GM18858 (cell line): ENCODE measurements at regions not wholly inside any gene's neighbourhood (a gene's known extent, or its start where the extent isn't known, plus 50 kb on each side); places are given as distances from the start of the nearest gene placed in this dataset.
"Not testable (repeated sequence)": the region's sequence is repeated elsewhere in the genome, so short reads cannot be mapped to it uniquely, and the experiment has no call there.

Experiments used
- ATAC-seq: cut with Tn5 transposase; IDR thresholded peaks from one replicate; pipeline ENCODE4 v1.9.1; 2021; ENCODE audit not compliant: unreplicated experiment

DNA sequence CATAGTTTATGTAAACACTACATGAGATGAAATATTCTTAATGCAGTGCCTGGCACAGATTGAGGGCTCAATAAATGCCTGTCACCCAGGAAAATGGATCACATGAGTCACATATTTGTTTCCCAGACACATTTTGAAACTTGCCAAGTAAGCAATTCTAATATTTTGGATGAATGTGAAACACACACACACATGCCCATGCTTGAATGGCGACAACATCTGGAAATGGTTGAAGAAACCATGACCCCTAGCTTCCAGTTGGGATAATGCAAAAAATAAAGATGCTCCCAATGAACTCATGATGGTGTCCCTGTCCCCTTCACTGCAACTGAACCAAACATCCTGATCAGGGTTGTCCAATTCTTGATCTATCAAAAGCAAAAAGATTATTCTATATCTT is 797.3 kb downstream of the XPNPEP1 start:
- no peak for ATAC-seq

DNA sequence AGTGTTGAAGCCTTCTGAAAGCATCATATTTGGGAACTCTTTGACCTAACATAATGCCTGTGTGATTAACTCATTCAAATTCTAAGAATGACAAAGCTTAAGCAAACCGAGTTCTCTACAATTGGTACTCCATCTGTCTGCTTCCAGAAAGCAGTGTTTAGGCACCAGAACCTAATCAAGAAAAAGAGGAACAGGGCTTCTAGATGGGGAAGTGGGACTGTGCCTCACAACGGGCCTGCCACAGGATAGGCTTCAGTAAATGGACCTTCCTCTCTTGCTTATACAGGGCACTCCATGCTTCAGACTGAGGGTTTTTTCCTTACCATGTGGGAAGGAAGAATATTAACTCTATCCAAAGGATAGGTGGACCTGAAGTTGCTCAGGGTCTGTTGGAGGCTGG is 808.1 kb downstream of the XPNPEP1 start:
- ATAC-seq = no peak

DNA sequence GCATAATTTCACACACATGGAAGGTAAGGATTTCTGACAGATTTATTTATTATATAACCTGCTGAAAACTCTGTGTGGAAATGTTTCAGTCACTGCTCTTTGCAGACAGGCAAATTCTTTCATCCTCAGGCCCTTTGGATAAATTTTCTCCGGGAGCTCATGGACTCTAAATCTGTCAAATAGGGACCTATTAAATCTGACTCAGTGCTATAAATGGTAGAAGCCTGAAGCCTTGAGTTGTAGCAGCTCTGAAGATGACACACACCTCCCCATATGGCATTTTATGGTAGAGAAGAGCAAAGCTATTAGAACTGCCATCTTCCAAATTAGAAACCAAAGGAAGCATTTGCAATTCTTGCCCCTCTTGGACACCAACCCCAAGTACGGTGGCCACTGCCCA is 808.7 kb downstream of the XPNPEP1 start:
- no peak for ATAC-seq

DNA sequence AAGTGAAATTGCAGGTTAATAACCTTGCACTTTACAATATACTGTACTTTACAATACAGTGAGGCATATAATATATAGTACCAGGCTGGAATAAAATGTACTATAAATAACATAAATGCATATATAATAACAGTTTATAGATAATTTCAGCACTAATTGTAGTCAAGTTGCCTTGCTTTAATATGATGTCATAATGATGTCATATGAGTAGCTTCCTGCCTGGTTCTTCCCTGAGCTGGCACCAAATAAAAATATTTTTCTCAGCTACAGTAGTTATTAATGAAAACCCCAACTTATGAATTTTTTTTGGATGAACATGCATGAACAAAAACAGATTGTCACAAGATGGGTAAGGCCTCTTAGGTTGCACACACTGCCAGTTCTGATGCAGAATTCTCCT is 816.7 kb downstream of the XPNPEP1 start:
- ATAC-seq = no peak

DNA sequence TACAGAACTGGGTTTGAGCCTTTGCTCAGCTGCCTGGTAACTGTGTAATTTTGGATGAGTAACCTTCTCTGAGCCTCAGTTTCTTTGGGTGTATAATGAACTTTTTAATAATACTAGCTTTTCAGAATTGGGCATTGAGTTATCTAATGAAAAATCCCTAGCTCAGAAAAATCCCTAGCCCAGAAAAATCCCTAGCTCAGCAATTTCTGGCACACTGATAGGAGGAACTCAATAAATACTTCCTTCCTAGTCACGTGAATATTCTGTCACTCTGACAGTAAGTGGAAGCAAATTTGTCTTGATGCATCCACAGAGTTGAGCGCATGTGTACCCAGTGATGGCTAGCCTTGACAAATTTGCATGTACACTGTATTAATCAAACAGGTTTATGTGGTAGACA is 817.6 kb downstream of the XPNPEP1 start:
- no peak for ATAC-seq

DNA sequence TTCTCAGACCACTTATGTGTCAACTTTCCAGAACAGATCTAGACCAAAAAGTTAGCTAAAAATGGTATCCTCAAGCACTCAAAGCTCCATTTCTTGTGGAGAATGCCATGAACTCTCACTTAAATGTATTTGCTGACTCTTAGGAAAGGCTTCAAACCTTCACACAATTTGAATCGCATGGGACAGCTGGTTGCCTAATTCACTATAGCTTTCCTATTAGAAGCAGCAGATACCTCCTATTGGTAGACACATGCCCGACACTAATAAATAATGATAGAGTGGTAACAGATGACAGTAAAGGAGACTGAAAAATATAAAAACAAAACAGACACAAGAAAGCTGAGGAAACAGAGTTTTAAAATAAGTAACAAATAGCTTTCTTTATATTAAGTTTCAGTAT is 818.5 kb downstream of the XPNPEP1 start:
- no peak for ATAC-seq

DNA sequence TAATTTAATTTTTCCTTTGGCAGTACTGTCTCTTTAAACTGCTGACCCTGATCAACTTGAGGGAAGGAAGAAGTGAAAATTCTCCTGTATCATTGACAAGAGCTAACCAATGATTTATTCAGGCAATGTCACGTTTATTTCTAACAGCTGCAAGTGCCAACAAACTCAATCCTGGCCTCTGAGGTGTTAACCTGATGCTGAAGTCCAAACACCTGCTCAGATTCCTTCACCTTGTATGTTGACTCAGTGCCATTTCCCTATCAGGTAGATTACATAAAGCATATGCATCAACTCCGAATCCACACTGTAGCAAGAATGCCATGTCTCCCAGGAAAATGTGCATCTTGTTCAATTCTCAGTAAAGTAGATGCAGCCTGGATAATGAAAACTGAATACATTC is 820.0 kb downstream of the XPNPEP1 start:
- ATAC-seq = no peak

DNA sequence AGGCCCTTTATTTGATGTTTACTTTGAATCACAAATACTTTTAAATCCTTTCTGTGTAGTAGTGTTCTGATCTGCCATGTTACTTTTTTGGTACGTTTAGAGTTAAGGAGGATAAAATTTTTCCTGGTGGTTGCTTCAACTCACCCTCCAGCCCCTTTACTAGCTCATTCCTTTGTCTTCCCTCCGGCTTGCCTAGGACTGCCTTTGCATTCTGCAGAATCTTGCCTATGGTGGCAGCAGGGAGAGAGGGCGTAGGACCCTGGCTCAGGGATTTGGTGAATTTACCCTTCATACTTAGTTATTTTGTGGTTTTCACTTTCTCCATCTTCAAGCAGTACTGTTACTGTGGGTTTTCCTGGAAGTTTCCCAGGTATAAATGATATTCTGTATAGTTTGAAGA is 833.5 kb downstream of the XPNPEP1 start:
- ATAC-seq = no peak

DNA sequence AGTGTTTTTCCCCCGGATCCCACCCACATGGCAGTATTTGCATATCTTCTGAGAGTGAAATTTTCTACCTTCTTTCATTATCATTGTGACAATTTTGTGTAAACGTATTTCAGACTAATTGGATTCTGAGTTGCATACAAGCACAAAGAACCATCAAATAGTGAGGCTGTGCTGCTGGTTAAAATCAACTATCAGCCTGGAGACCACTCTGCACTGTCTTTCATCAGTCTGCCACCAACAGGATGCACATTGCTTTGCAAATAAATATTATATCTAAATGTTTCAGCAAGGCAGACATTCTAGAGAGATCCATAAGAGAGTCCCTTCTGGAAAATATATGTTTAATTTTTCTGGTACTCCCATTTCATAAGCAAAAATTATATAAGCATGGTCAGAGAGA is 851.8 kb downstream of the XPNPEP1 start:
- no peak for ATAC-seq

DNA sequence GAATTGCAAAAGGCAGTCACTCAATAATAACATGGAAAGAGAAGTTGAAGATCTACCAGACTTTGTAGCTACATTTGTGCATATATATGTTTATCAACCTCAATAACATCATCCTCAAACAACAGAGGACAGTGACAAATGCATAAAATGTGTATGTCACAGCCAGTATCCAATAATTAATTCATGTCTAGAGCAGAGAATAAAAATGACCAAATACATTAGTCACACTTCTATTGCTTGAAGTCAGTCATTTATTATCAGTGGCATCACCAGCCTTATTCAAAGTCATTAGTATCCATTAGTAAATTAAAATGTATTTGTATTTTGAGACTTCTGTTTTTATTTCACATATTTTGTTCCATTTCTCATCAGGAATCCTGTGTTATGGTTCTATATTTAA is 852.8 kb downstream of the XPNPEP1 start:
- no peak for ATAC-seq

DNA sequence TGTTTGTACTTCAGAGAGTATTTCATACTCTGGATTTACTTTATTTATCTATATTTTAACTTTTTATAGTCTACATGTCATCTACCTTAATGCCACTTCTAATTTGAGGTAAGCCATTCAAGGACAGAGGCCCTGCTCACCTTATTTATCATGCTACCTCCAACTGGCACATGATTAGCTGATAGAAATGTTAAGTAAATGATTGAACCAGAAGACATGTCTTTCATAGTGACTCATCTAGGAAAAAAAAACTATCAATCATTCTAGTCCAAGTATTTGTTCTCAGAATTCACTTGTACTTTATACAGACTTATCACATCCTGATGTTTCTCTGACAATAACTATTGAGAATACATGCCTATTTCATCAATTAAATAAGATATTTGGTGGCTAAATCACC is 856.3 kb downstream of the XPNPEP1 start:
- ATAC-seq = no peak

DNA sequence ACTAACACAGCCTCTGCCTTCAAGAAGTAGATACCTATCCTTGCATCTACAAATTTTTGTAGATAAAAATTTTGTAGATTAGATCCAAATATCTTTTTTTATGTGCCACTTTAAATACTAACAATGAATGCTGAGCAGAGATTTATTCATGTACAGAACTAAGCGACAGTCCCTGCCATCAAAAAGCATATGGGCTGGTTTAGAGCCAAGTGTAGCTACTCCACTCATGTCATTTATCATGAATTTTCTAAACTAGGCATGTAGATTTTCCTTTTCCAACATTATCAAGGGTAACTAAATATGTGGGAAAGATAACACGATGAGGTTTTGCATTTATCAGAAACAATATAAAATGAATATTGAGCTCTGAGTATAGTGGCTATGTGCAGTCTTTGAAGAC is 857.5 kb downstream of the XPNPEP1 start:
- ATAC-seq = no peak

DNA sequence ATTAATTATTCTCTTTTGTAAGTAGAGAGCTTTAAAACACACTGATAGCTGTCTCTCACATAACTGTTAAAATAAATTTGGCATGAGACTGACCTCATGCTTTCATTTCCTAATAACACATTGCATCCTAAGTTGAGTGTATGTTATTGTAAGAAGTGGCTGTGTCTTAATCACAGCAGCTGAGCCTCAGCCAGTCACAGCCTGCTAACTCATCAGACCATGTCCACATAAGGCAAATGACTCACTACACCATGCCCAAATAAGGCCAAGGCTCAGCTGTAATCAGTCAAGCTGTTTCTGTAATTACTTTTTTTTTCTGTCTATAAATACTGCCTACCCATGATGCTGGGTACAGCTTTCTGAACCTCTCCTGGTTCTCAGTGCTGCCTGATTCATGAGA is 860.9 kb downstream of the XPNPEP1 start:
- peak; percentile 67 for ATAC-seq

DNA sequence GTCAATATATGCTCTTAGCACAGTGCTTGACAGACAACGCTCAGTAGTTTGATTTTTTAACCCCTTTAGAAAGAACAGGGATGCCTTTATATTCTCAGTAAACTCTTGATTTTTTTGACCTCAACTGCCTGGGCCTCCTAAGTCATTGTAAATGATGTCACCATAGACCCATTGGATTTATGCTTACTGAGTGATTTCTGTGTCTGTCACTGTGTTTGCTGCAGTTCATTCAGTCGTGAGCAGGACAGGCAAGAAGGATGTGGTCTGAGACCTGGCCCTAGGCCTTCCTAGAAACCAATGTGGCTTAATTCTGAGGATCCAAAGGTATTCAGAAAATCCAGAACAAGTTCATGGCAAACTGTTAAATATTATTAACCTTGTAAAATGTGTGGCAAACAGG is 868.1 kb downstream of the XPNPEP1 start:
- ATAC-seq = no peak

DNA sequence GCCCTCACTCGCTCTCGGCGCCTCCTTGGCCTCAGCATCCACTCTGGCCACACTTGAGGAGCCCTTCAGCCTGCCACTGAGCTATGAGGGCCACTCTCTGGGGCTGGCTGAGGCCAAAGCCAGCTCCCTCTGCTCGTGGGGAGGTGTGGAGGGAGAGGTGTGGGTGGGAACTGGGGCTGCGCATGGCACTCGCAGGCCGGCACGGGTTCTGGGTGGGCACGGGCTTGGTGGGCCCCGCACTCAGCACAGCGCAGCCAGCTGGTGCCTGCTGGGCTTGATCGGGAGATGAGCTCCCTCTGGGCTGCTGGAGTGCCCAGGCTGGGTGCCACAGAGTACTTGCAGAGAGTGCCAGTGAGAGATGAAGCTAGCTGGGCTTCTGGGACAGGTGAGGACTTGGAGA is 875.5 kb downstream of the XPNPEP1 start:
- ATAC-seq = no peak

DNA sequence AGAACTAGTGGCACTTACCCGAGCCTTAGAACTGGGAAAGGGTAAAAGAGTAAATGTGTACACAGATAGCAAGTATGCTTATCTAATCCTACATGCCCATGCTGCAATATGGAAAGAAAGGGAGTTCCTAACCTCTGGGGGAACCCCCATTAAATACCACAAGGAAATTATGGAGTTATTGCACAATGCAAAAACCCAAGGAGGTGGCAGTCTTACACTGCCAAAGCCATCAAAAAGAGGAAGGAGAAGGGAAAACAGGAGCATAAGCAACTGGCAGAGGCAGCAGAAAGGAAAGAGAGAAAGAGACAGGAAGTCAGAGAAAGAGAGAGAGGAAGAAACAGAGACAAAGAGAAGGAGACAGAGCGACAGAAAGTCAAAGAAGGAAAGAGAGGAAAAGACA is 876.9 kb downstream of the XPNPEP1 start:
- not testable (repeated sequence) for ATAC-seq

DNA sequence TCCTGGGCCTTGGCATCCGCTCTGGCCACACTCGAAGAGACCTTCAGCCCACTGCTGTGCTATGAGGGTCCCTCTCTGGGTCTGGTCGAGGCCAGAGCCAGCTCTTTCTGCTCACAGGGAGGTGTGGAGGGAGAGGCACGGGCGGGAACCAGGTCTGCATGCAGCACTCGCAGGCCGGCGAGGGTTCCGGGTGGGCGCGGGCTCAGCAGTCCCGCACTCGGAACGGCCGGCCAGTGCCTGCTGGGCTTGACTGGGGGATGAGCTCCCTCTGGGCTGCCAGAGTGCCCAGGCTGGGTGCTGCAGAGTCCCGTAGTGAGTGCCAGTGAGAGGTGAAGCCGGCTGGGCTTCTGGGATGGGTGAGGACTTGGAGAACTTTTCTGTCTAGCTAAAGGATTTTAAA is 882.7 kb downstream of the XPNPEP1 start:
- no peak for ATAC-seq

DNA sequence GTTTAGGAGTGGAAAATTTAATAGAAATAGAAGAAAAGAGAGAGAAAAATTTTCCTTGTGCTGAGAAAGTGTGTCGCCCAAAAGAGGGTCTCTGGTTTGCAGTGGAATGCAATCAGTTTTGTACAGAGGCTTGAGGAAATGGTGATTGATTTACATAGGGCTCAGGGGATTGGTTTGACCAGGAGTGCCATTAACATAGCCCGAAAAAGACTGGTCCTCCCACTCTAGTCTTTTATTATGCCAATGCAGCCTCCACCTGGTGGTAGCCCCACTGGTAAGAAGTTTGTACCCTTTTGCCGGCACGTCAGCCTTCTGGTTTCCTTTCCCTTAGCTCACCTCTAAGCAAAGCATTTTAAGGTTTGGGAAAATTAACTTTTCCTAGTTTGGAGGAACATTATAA is 885.3 kb downstream of the XPNPEP1 start:
- no peak for ATAC-seq

DNA sequence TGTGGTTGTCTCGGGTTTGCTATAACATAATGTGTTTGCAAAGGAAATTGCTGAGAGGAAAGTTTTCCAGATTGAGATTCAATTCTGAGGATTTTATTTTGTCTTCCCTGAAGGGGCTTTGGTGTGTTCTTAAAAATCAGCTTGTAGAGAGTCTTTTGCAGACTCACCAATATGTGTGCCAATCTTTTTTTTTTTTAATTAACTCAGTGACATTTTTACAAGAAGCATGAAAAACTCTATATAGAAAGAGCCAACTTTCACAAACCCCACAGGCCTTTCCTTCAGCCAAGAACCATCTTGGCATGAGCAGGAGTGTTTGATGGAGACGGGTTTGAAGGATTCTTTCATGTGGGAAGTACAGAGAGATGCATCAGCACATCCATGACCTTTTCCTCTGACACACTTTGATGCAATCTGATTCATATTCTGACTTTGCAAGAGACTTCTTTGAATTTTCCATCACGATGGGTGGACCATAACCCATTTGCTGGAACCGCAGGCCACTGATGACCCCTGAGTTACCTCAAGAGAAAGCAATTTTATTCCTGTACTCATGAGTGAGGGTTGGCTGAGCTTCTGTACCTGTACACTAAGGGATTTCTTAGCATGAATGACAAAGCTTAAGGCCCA is 892.6 kb downstream of the XPNPEP1 start:
- no peak for ATAC-seq

DNA sequence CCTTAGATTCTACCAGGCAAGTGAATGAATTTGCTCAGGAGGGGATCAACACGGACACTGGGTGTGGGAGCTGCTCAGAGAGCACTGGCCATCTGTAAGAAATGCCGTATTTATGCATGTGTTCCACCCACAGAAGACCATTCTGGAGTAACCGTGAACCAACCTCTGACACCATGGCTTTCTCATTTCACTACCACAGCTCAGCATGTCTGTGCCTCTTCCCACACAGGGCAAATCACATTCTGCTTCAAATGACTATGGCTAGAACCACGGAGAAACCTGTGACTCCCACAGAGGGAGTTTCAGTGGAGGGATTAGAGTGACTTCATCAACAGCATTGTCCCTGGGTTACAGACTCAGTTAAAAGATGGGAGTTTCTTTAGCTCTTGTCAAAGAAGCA is 893.4 kb downstream of the XPNPEP1 start:
- ATAC-seq = no peak

DNA sequence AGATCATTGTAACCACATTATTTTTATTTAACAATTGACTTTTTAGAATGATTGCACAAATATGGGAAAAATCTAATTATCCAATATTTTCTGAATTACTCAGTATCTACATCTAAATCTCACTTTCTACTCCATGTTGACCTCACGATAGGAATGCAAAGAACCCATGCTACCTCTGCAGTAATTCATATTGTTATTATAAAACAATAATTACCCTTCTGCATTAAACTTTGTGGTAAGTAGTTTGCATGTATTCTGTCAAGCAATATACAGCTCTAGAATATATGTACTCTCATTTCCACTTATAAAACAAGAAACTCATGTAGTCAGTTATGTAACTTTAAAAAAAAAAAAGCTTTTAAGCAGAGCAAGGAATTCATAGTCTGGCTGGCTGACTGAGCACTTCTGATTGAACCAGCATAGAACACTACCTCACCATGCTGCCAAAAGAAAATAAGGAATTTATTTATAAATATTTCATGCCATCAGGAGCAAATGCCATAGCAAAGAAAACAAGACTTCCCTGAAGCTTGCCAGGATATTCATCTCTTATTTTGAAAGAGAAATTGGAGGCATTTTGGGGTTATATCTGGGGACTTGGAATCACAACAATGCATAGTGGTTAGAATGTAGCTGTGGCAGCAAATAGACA is 895.7 kb downstream of the XPNPEP1 start:
- ATAC-seq = no peak

DNA sequence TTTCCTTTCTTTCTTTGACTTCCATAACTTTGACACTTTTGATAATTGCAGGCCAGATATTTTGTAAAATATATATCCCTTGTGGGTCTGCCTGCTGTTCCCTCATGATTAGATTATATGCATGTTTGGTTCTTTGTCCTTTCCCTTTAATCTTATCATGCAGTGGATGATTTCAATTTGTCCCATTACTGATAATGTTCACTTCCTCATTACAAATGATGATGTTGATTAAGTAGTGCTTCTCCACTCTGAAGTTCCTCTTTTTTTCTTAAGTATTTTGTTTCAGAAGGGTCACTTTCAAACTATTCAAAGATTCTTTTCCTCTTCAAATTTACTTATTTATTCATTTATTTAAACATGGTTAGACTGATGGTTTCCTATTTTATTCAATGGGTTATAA is 898.1 kb downstream of the XPNPEP1 start:
- ATAC-seq = no peak

DNA sequence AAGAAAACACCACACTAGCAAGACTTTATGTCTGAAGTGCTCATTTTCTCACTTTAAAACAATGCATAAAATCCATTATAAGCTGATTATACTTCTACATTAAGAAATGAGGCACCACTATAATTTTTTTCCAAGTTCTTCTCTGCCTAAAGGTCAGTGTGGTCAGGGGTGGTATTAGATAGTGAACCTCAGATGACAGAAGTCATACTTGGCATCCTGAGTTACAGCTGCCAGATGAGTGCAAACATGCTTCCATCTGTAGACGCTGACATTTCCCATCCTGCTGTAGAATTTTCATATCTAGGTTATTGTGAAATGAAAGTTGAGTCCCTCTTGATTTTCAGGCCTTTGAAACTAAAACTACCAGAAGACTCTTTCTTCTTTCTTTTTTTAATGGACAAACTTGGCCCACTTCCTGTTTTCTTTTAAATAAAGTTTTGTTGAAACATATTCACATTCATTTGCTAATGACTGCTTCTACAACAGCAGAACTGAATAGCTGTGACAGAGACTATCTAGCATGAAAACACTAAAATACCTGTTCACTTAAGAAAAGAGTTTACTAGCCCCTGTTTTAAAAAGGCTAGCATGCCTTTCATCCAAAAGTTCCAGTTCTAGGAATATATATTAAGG is 900.8 kb downstream of the XPNPEP1 start:
- ATAC-seq = no peak
